Epithelial cell of proximal tubule (primary cell): ENCODE measurements at regions not wholly inside any gene's neighbourhood (a gene's known extent, or its start where the extent isn't known, plus 50 kb on each side); places are given as distances from the start of the nearest gene placed in this dataset.

ENCODE experiments used
- DNase-seq: peaks from one replicate; pipeline ENCODE4 v3.0.0-alpha.2; 2011; ENCODE audit warnings: low read depth
- H3K4me3 ChIP-seq: 2 replicates; pipeline ENCODE4 v1.5.1; 2011; ENCODE audit warnings: low read depth, mild to moderate bottlenecking, low read length
- TF ChIP-seq, protein P1 (sequence below): conservative IDR thresholded peaks from 2 replicates; pipeline ENCODE4 v1.5.1; 2012; ENCODE audit warnings: low read depth, mild to moderate bottlenecking, low read length

DNA sequence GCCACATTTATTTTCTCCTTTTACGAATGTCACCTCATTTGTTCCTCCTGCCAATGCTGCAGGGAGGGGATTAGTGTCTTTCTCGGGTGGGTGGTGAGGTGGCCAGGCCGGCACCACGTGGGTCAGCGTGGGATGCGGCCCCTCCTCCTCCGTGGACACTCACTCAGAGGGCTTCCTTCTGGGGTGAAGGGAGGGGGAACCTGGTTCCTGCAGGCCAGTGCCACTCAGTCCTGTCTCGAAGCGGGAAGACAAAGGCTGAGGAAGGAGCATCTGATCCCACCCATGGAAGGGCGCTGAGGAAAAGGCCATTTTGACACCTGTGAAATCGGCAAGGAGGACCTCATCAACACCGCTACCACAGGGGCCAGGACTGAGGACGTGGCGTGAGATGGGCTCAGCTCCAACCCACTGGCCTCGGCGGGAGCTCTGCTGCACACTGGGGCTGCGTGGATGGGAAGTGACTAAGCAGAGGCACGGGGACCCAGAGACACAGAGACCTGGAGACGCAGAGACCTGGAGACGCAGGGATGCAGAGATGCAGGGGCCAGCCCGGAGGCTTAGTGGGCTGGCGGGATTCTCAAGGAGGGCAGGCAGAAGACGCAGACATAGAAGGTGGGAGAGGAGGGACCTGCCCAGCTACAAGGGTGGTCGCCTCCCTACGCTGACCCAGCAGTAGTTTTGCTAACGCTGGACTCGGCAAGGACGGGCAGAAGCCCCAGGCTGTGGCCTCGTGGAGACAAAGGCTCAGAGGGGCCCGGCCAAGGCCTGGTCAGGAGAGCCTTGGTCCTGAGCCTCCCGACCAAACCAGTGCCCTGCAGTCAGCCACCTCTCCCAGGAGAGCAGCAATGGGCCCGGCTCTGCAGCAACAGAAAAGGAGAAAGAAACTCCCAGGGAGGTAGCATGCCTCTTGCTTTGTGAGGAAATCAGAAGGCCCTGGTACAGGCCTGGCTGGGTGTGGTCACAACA, 1071.2 kb downstream of the BRD1 start:
- TF ChIP-seq, protein P1, sequence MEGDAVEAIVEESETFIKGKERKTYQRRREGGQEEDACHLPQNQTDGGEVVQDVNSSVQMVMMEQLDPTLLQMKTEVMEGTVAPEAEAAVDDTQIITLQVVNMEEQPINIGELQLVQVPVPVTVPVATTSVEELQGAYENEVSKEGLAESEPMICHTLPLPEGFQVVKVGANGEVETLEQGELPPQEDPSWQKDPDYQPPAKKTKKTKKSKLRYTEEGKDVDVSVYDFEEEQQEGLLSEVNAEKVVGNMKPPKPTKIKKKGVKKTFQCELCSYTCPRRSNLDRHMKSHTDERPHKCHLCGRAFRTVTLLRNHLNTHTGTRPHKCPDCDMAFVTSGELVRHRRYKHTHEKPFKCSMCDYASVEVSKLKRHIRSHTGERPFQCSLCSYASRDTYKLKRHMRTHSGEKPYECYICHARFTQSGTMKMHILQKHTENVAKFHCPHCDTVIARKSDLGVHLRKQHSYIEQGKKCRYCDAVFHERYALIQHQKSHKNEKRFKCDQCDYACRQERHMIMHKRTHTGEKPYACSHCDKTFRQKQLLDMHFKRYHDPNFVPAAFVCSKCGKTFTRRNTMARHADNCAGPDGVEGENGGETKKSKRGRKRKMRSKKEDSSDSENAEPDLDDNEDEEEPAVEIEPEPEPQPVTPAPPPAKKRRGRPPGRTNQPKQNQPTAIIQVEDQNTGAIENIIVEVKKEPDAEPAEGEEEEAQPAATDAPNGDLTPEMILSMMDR: no peak
- no peak for DNase-seq
- H3K4me3 ChIP-seq: no peak overlapping the region

DNA sequence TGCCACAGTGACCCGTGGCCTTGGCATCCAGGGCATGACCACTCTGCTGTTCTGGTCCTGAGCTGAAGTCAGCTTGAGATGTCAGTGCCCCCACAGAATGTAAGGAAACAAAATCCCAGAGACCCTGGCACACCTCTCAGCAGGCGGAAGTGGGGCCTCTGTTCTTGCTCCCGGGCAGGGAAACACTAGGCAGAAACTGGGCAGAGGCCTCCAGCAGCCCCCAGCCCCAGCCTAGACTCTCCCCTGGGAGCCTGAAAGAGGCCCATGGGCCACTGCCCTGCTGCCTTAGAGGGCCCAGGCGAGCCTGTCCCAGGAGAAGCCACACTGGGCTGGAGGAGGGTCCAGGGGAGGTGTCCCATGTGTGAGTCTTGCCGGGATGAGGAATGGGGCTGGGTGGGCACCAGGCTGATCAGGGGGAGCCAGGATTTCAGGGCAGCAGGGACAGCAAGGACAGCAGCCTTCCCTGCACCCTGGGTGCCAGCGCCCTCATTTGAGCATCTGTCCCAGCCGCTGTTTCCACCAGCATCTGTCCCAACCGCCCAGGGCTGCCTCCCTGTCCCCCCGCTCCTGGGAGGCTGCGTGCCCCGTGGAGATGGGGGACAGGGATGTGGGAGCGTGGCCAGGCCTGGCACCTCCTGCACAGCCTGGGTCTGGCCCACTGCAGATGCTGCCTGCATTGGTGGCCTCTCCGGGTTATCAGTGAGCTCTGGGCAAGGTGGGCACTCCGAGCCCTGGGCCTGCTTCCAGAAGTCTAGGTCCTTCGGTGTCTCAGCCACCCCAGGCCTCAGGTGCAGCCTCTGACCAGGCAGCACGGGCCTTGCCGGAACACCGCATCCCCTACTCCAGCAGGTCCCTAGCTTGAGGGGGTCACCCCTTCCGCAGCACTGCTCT, 1072.4 kb downstream of the BRD1 start:
- H3K4me3 ChIP-seq: no peak overlapping the region
- no peak for DNase-seq
- TF ChIP-seq, protein P1: no peak

DNA sequence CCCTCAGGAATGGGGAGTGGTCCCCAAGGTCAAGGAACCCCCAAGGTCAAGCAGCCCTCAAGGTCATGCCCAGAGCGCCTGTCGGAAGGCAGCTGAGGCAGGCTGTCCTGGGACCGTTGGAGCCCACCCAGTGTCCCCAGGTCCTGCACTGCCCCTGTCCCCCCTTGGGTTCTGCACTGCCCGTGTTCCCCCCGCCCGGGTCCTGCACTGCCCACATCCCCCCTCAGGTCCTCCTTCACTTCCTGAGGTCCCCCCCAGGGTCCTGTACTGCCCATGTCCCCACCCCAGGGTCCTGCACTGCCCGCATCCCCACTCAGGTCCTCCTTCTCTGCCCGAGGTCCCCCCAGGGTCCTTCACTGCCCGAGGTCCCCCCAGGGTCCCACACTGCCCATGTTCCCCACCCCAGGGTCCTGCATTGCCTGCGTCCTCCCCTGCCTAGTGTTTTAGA, 1073.0 kb downstream of the BRD1 start:
- no peak overlapping the region for H3K4me3 ChIP-seq
- DNase-seq: no peak
- TF ChIP-seq, protein P1: no peak

DNA sequence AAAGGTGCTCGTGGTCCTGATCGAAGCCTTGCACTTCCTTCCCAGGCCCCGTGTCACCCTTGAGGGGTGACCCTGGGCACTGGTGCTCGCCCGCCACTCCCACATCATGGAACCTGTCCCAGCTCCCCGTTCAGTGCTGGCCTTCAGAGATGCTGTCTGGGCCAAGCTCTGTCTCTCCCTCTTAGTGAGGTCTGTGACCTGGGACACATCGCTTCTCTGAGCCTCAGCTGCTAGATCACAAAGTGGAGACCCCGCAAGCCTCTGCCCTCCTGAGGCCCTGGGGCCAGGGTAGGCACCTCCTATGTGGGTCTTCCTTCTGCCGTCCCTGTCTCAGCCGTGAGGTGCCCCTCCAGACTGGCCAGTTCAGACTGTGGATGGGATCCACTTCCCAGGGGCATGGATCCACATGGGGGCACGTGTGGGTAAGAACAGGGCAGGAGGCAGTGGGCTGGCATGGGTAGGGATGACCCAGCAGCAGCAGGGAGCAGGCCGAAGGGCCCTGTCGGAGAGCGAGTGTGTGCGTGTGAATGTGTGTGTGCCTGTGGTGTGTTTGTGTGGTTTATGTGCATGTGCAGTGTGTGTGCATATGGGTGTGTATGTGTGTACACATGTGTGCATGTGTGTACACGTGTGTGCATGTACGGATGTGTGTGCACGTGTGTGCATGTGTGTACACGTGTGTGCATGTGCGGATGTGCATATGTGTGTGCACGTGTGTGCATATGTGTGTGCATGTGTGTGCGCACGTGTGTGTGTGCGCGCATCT, 1073.7 kb downstream of the BRD1 start:
- TF ChIP-seq, protein P1: no peak
- no peak for DNase-seq

DNA sequence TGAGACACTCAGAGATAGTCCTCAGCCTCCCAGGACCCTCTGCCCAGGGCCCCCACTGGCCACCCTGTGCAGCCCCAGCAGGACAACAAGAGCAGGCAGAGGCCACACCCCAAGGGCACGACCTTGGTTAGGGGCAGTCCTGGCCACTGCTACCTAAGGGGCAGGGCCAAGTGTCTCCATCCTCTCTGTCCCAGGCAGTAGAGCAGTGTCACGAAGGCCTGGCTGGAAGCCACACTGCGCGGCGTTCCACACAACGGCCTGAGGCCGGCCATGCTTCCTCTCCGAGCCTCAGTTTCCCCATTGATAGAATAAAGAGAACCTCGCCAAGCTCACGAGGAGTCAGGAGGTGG, 1074.3 kb downstream of the BRD1 start:
- DNase-seq: no peak
- TF ChIP-seq, protein P1: no peak
- H3K4me3 ChIP-seq: no peak overlapping the region

More for the DNA sequence above, 1073.7 kb downstream of the BRD1 start:
- H3K4me3 ChIP-seq: no peak overlapping the region
